ENCODE measurements at regions not wholly inside any gene's neighbourhood (a gene's known extent, or its start where the extent isn't known, plus 50 kb on each side); places are given as distances from the start of the nearest gene placed in this dataset.

DNA sequence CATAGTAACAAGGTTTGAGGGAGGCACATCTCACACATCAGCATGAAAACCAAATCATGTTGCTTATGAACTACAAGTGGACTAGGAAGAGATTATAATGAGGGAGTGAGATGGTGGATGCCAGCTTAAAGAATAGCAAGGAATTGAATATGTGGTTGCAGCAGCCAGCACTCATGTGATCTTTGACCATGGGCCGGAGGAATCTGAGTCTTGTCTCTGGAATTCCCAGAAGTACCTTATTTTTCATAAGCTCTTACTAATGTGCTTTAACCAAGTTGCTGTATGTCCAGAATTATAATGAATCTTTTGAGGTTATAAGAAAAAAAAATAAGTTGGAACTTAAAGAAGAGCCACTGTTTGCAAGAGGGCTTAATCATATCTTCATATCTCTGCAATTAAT, 97.0 kb downstream of the DISP1 start:
- no peak for DNase-seq (ENCODE audit: low read depth in 2 of 2)

GRCh38 chr1:222912730-222913129, 97.9 kb downstream of the DISP1 start:
- no peak for DNase-seq (ENCODE audit: low read depth in 2 of 2)

GRCh38 chr1:222914861-222915632, 100.2 kb downstream of the DISP1 start:
- DNase-seq (ENCODE audit: low read depth in 2 of 2) = no peak

- DNase-seq (ENCODE audit: low read depth in 2 of 2) = no peak
Observed at GRCh38 chr1:222916100-222916499, 101.3 kb downstream of the DISP1 start.

- DNase-seq (ENCODE audit: low read depth in 2 of 2) = no peak
Observed at GRCh38 chr1:222918801-222919477, 104.1 kb downstream of the DISP1 start.

DNA sequence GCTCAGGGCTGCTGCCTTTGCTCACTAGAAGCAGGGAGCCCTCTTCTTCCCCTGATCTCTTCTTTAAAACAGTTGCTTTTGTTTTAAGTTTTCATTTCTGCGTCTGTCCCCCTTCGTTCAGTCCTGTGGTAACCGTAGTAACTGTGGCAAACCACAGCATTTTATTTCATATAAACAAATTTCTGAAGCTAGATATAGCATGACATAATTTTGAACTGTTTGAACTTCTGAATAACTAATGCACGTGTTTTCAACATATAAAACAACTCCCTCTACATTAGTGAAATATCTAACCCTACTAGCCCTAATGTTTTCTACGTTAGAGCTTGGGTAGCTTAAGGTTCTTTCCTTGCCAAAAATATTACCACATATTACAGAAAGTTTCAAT, 104.6 kb downstream of the DISP1 start:
- DNase-seq (ENCODE audit: low read depth in 2 of 2) = no peak

DNA sequence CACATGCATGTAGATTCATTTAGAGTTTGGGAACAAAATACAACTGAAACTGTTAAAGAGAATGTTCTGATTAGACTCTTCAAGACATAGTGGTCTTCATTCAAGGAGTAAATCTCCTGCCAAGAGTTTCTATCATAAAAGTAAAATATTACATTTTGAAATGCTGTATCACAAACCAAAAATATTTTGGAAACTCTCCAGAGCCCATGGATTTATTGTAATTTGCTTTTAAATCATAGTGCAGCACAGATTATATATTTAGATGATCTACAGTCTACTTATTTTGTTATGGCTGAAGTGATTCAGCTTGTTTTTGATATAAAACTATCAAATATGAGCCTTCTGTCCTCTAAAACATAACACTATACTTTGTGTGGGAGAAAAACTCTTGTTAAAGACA, 105.3 kb downstream of the DISP1 start:
- DNase-seq (ENCODE audit: low read depth in 2 of 2) = no peak

GRCh38 chr1:222921945-222922344, 107.1 kb downstream of the DISP1 start:
- DNase-seq (ENCODE audit: low read depth in 2 of 2) = no peak

- no peak for DNase-seq (ENCODE audit: low read depth in 2 of 2)
Observed at GRCh38 chr1:222923506-222923905, 108.7 kb downstream of the DISP1 start.

- DNase-seq (ENCODE audit: low read depth in 2 of 2) = no peak
Observed at GRCh38 chr1:222924136-222924706, 109.4 kb downstream of the DISP1 start.

DNA sequence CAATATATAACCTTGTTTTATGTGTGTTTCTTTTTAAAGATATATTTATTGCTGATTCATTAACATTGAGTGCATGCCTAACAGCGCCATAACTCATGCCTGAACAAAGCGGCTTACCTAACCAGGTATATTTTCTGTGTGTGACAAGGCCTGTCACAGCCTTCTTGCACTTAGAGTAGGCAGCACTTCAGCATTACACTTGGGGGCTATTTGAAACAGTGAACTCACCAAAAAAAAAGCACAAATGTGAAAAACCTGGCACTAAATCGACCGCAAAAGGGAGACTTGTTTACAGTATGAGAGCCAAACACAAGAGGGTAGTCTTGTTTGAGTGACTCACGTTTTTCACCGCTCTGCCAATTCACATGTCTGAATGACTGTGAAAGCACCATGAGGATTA, 111.7 kb downstream of the DISP1 start:
- DNase-seq (ENCODE audit: low read depth in 2 of 2) = no peak

GRCh38 chr1:222927031-222927430, 112.2 kb downstream of the DISP1 start:
- no peak for DNase-seq (ENCODE audit: low read depth in 2 of 2)

- no peak for DNase-seq (ENCODE audit: low read depth in 2 of 2)
Observed at GRCh38 chr1:222928212-222928611, 113.4 kb downstream of the DISP1 start.

DNA sequence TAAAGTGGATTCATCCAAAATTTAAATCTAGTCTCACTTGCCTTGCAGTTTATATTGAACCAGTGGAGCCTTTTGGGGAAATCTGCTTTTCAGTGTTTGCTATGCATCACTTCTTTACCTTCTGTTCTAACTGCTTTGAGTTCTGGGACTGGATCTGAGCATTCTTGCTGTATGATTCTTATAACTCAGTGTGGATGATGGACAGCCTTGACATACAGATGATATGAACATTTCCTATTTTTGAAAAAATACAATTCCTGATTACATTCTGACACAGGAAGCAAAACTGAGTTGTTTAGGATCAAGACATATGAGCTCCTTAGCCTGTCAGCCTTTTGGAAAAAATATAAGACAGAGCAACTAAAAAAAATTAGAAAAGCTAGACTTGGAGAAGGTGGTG, 115.2 kb downstream of the DISP1 start:
- DNase-seq (ENCODE audit: low read depth in 2 of 2) = no peak

DNA sequence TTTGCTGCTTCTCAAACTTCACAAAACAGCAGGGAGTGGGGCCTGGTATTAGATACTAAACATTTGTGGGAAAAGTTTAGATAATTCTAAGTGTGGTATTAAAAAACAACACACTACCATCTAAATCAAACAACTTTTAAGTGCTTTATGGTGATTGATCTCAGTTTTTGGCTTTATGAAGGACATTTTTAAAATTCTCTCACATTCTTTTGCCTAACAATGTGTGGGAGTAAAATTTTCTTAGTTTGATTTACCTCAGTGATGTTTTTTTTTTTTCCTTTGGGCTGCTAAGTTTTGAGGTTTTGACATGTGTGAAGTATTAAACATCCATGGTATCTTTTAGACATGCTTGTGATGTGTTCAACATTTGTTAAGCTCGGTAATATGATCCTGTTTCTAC, 116.2 kb downstream of the DISP1 start:
- DNase-seq (ENCODE audit: low read depth in 2 of 2) = no peak

GRCh38 chr1:222933273-222933672, 118.4 kb downstream of the DISP1 start:
- DNase-seq (ENCODE audit: low read depth in 2 of 2) = no peak

DNA sequence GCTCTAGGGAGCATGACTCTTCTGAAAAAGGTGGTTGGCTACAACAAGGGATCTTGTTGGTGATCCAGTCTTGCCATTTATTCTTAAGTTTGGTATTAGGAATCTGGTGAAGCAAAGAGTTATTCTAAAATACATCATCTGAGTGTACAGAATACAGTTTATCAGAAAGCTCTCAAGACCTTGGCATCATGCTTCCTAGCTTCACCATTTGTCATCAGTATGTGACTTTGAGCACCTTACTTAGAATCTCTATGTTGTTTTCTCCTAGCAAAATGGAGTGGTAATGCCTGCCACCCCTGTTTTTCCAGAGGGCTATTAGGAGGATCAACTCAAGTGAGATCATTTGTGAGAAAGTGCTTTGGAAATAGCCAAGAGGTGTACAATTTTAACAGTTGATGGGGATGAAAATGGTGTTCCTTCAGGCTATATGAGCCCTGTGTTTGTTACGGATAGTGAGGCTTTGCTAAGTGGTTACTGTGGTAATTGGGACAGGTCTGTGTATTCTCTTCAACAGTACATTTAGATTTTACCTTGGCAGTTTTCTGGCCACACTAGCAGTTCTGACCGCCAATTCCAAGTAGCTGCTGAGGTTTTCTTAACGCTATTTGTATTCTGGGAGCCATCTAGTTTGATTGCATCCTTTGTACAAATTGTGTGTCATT, 120.5 kb downstream of the DISP1 start:
- no peak for DNase-seq (ENCODE audit: low read depth in 2 of 2)

GRCh38 chr1:222936042-222936441, 121.2 kb downstream of the DISP1 start:
- no peak for DNase-seq (ENCODE audit: low read depth in 2 of 2)

DNA sequence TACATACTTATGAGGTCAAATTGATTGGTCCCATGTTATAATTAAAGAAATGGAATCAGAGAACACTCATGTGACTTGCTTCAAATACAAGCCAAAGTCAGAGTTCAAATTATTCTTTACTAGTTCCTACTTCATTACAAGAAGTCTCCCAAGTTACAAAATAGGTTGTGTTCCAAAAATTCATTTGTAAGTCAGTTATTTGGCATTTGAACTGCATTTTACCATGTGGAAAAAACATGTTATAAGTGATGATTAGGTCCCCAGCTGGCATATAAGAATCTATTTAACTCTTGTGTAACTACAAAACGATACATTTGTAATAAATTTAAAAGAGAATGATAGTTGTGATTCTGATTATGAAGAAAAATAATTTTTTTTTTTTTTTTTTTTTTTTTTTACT, 124.1 kb downstream of the DISP1 start:
- DNase-seq (ENCODE audit: low read depth in 2 of 2) = no peak

DNA sequence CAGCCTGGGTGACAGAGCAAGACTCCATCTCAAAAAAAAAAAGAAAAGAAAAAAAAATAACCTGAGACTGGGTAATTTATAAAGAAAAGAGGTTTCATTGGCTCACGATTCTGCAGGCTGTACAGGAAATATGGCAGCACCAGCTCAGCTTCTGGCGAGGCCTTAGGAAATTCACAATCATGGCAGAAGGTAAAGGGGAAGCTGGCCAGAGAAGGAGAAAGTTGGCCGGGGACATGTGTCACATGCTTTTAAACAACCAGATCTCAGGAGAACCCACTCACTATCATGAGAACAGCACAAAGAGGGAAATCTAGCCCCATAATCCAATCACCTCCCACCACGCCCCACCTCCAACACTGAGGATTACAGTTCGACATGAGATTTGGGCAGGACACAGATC, 125.3 kb downstream of the DISP1 start:
- no peak for DNase-seq (ENCODE audit: low read depth in 2 of 2)

DNA sequence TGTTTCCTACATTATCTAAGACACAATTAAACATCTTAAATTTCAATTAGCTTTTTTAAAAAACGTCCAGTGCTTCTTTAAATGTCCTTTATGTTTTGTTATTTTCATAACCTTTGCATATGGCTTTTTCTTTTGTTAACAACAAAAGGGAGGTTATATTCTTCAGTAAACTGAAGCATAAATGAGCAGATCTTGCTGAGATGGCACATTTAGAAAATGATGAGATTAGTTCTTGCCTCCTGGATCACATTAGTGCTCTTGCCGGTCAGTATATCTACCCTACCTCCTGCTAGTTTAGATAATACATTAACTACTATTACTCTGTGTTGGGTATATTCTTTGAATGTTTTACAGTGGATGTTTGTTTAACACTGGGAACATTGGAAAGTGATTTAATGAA, 126.1 kb downstream of the DISP1 start:
- DNase-seq (ENCODE audit: low read depth in 2 of 2) = no peak

GRCh38 chr1:222941425-222941824, 126.6 kb downstream of the DISP1 start:
- DNase-seq (ENCODE audit: low read depth in 2 of 2) = no peak

DNA sequence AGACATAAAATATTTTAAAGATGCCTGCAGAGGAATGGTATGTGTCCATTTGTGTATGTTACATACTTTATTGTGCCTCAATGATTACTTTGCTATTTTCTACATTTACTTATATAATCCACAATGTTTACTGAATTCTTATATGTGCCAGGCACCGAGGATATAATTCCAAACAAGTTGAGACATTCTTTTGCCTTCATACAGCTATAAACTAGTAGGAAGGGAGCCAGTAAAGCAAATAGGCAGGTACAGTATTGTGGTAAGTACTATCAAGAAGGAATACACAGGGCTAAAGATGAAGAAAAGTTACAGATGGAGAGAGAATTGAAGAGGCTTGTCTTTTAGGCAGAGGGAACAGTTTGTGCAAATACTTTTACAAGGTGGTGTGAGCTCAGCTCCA, 131.6 kb downstream of the DISP1 start:
- no peak for DNase-seq (ENCODE audit: low read depth in 2 of 2)

All from stimulated activated CD4-positive, alpha-beta T cell treated with anti-CD3 and anti-CD28 coated beads, Interleukin-15, amount 100 ng/mL, for 48 hours (primary cell).